ENCODE measurements at regions not wholly inside any gene's neighbourhood (a gene's known extent, or its start where the extent isn't known, plus 50 kb on each side); places are given as distances from the start of the nearest gene placed in this dataset.

DNA sequence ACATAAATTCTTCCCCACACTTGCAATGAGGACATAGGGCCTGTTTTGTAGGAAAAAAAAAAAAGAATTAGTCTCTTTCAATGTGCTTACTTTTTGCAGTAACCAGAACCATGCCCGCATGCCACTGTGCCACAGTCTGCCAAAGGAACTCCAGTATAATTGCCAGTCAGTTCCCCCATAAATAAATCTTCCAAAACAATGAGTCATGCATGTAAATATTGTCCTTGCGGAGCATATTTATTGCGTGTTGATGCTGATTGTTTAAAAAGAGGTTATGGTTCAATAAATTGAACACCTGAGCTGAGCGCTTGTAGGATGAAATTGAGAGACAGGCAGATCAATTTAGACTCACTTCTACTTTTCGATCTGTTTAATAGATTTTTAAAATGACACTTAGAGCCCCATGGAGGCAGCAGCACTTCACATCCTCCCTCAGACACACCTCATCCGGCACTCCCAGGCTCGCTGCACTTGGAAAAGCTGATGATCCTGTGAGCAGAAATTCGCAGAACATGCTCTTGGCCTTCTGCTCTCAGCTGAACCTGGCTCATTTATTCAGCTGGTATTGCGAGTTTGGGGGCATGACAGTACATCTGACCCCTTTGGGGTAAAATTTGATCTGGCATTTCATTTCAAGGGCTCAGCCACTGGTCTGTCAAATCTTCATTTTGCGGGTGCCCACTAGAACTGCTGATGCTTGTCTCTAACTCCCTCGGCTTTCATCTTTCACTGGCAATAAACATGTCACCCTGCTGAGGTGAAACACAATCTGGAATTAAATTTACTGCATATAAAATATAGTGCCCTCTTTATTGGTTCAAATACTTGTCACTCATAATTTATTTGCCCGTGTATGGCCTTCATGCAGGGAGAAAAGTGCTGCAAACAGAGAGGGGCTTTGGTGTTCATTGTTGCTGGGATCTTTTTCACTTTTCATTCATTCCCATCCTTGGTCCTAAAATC, 371.1 kb upstream of the POU3F2 start:
- TF ChIP-seq POLR2A (IDR thresholded peaks at IDR 0.05) (no peak), POLR2AphosphoS5 (IDR thresholded peaks at IDR 0.05) (no peak), EP300 (IDR thresholded peaks at IDR 0.05) (no peak)
- TF ChIP-seq, protein P1, sequence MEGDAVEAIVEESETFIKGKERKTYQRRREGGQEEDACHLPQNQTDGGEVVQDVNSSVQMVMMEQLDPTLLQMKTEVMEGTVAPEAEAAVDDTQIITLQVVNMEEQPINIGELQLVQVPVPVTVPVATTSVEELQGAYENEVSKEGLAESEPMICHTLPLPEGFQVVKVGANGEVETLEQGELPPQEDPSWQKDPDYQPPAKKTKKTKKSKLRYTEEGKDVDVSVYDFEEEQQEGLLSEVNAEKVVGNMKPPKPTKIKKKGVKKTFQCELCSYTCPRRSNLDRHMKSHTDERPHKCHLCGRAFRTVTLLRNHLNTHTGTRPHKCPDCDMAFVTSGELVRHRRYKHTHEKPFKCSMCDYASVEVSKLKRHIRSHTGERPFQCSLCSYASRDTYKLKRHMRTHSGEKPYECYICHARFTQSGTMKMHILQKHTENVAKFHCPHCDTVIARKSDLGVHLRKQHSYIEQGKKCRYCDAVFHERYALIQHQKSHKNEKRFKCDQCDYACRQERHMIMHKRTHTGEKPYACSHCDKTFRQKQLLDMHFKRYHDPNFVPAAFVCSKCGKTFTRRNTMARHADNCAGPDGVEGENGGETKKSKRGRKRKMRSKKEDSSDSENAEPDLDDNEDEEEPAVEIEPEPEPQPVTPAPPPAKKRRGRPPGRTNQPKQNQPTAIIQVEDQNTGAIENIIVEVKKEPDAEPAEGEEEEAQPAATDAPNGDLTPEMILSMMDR (IDR thresholded peaks at IDR 0.05): no peak
